Skeletal muscle tissue (tissue), 3 donors: ENCODE measurements at regions not wholly inside any gene's neighbourhood (a gene's known extent, or its start where the extent isn't known, plus 50 kb on each side); places are given as distances from the start of the nearest gene placed in this dataset.
"Not testable (repeated sequence)": the region's sequence is repeated elsewhere in the genome, so short reads cannot be mapped to it uniquely, and the experiment has no call there.

Source experiments
- H3K27ac ChIP-seq: one replicate; pipeline ENCODE4 v1.7.0; 2013; ENCODE audit warnings: mild to moderate bottlenecking, low read depth, low read length, inconsistent platforms
- H3K27me3 ChIP-seq, 3 donors: one replicate each; pipeline ENCODE4 v1.7.0; 2013; ENCODE audit warnings: low read length in 3 of 3; ENCODE audit not compliant: control insufficient read depth in 3 of 3, insufficient read depth in 3 of 3
- H3K36me3 ChIP-seq, 3 donors: one replicate each; pipeline ENCODE4 v1.7.0; 2013; ENCODE audit warnings: low read length in 3 of 3; ENCODE audit not compliant: control insufficient read depth in 3 of 3, insufficient read depth in 3 of 3
- H3K4me1 ChIP-seq, 3 donors: one replicate each; pipeline ENCODE4 v1.7.0; 2013; ENCODE audit warnings: low read length in 3 of 3, mild to moderate bottlenecking in 3 of 3; ENCODE audit not compliant: control insufficient read depth in 3 of 3, insufficient read depth in 3 of 3
- H3K4me3 ChIP-seq, 3 donors: one replicate each; pipeline ENCODE4 v1.7.0; 2013; ENCODE audit warnings: low read length in 3 of 3
- H3K9ac ChIP-seq, 3 donors: one replicate each; pipeline ENCODE4 v1.7.0; 2013; ENCODE audit warnings: low read length in 3 of 3, mild to moderate bottlenecking in 3 of 3, moderate library complexity in 2 of 3, low read depth in 1 of 3
- H3K9me3 ChIP-seq, 3 donors: one replicate each; pipeline ENCODE4 v1.7.0; 2013; ENCODE audit warnings: low read length in 3 of 3; ENCODE audit not compliant: control insufficient read depth in 3 of 3
- donor health status: Osteomylitis.

DNA sequence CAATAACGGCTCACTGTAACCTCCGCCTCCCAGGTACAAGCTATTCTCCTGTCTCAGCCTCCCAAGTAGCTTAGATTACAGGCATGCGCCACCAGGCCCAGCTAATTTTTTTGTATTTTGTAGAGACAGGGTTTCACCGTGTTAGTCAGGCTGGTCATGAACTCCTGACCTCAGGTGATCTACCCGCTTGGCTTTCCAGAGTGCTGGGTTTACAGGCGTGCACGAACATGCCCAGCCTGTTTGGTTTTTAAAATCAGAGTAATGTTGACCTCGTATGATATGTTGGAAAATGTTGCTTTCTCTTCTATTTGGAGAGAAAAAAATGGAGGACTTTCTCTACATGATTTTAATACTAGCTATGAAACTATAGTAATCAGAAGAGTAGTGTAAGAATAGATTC lies 386.2 kb downstream of the PTH2R start:
- no peaks in the 10 kb centered on the region for H3K4me1 ChIP-seq
- no peaks in the 10 kb centered on the region for H3K27me3 ChIP-seq
- H3K4me3 ChIP-seq = no peak overlapping the region
- no peak overlapping the region for H3K9ac ChIP-seq
- no peak overlapping the region for H3K27ac ChIP-seq
- peaks cover 0 to 2% (median 0%) of the 10 kb centered on the region in 3 donors for H3K9me3 ChIP-seq
- H3K36me3 ChIP-seq = no peaks in the 10 kb centered on the region

DNA sequence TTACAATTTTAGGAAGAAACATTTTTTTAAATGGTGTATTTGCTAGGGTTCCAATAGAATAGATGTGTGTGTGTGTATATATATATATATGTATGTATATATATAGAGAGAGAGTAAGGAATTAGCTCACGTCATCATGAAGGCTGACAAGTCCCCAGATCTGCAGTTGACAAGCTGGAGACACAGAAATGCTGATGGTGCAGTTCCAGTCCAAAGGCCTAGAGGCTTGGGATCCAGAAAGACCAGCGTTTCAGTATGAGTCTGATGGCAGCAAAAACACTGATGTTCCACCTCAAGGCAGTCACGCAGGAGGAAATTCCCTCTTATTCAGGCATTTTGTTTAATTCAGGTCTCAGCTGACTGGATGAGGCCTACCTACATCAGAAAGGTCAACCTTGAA lies 386.8 kb downstream of the PTH2R start:
- no peaks in the 10 kb centered on the region for H3K36me3 ChIP-seq
- no peaks in the 10 kb centered on the region for H3K27me3 ChIP-seq
- H3K9ac ChIP-seq = no peak overlapping the region
- no peaks in the 10 kb centered on the region for H3K4me1 ChIP-seq
- no peak overlapping the region for H3K27ac ChIP-seq
- H3K9me3 ChIP-seq = peaks cover 0 to 2% (median 0%) of the 10 kb centered on the region in 3 donors
- no peak overlapping the region for H3K4me3 ChIP-seq

DNA sequence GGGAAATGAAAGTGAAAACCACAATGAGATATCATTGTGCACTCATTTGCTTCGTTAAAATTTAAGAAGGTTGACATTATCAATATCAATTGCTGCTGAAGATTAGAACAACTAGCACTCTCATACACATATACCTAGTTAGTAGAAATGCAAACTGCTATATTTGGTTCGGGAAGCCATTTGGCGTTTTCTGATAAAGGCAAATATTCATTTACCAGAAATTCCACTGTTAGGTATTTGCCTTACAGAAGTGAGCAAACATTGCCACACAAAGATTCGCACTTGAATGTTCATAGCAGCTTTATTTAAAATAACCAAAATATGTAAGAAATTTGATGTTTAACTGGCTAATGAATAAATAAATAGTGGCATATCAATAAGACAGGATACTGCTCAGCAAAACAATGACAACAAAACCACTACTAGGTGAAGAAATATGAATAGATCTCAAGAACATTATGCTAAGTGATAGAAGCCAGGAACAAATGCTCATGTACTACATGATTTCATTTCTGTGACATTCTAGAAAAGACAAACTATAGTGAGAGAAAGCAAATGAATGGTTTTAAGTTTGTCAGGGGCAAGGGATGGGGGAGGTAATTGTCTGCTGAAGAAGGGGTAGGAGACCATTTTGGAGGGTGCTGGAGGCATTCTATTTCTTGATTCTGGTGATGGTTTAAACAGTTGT lies 387.8 kb downstream of the PTH2R start:
- H3K27ac ChIP-seq = no peak overlapping the region
- H3K9me3 ChIP-seq = peaks cover 0 to 2% (median 0%) of the 10 kb centered on the region in 3 donors
- no peaks in the 10 kb centered on the region for H3K36me3 ChIP-seq
- H3K27me3 ChIP-seq = no peaks in the 10 kb centered on the region
- no peak overlapping the region for H3K4me3 ChIP-seq
- no peaks in the 10 kb centered on the region for H3K4me1 ChIP-seq
- no peak overlapping the region for H3K9ac ChIP-seq

DNA sequence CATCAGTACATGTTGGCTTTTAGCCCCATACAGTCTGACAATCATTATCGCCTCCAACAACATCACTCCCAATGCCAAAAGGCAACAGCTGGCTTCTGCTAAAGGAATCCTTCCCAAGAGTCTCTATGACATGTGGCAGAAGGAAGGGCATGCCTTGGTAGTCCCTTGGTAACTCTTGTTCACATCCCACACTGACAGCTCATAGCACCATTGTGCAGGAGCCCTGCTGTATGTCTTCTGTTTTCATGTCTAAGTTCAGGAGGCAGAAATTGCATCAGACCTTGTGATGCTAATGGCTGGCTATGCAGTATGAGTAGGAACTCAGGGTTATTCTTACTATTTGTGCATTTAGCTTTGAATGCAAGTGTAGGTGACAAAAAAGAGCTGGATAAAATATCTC lies 392.1 kb downstream of the PTH2R start:
- no peak overlapping the region for H3K9ac ChIP-seq
- H3K9me3 ChIP-seq = no peaks in the 10 kb centered on the region
- H3K27ac ChIP-seq = no peak overlapping the region
- H3K4me3 ChIP-seq = no peak overlapping the region
- H3K4me1 ChIP-seq = no peaks in the 10 kb centered on the region
- H3K27me3 ChIP-seq = no peaks in the 10 kb centered on the region
- no peaks in the 10 kb centered on the region for H3K36me3 ChIP-seq

DNA sequence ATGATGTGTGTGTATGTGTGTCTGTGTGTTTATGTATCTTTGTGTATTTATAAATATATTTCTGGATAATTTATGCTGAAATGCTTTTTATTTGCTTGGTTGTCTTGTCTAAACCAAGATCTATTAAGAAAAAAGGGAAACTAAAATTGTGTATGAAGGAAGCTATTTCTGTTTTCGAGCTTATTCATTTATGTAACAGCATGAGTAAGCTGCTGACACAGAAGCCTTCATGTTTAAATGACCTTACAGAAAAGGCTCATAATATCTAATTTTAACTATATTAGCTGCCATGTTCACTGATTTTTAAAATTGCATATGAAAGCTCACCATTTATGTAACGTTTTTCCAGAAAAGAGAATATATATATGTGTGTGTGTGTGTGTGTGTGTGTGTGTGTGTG lies 392.8 kb downstream of the PTH2R start:
- H3K36me3 ChIP-seq = no peaks in the 10 kb centered on the region
- no peaks in the 10 kb centered on the region for H3K4me1 ChIP-seq
- no peak overlapping the region for H3K9ac ChIP-seq
- no peaks in the 10 kb centered on the region for H3K9me3 ChIP-seq
- no peaks in the 10 kb centered on the region for H3K27me3 ChIP-seq
- H3K27ac ChIP-seq = no peak overlapping the region
- no peak overlapping the region for H3K4me3 ChIP-seq

DNA sequence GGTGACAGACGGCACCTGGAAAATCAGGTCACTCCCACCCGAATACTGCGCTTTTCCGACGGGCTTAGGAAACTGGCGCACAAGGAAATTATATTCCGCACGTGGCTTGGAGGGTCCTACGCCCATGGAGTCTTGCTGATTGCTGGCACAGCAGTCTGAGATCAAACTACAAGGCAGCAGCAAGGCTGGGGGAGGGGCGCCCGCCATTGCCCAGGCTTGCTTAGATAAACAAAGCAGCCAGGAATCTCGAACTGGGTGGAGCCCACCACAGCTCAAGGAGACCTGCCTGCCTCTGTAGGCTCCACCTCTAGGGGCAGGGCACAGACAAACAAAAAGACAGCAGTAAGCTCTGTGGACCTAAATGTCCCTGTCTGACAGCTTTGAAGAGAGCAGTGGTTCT lies 394.3 kb downstream of the PTH2R start:
- H3K27me3 ChIP-seq = not testable (repeated sequence)

DNA sequence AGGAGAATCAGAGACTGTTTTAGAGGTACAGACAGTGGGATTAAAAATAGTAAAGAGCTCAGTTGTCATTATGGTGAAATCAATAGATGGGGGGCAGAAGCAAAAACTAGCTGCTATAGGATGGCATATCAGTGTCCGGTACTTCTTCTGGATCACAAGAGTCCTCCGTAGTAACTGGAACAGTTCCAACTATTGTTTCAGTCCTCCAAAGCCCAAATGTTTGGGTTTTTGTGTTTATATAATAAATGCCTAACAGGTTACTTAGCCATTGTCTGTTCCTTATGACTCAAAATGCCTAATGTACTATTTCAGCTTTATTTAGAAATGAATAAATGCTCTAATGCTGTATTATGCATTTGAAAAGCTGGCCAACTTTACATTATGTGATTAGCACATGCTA lies 401.2 kb downstream of the PTH2R start:
- H3K27ac ChIP-seq = no peak overlapping the region
- no peak overlapping the region for H3K9ac ChIP-seq
- H3K4me1 ChIP-seq = no peaks in the 10 kb centered on the region
- no peaks in the 10 kb centered on the region for H3K27me3 ChIP-seq
- H3K9me3 ChIP-seq = no peaks in the 10 kb centered on the region
- H3K36me3 ChIP-seq = no peaks in the 10 kb centered on the region
- no peak overlapping the region for H3K4me3 ChIP-seq

More for the DNA sequence above, 394.3 kb downstream of the PTH2R start:
- not testable (repeated sequence) for H3K9me3 ChIP-seq, H3K4me3 ChIP-seq, H3K4me1 ChIP-seq, H3K9ac ChIP-seq, H3K36me3 ChIP-seq, H3K27ac ChIP-seq

DNA sequence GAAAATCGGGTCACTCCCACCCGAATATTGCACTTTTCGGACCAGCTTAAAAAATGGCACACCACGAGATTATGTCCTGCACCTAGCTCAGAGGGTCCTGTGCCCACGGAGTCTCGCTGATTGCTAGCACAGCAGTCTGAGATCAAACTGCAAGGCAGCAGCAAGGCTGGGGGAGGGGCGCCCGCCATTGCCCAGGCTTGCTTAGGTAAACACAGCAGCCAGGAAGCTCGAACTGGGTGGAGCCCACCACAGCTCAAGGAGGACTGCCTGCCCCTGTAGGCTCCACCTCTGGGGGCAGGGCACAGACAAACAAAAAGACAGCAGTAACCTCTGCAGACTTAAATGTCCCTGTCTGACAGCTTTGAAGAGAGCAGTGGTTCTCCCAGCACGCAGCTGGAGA lies 405.3 kb downstream of the PTH2R start:
- H3K9ac ChIP-seq, H3K9me3 ChIP-seq, H3K27me3 ChIP-seq, H3K4me3 ChIP-seq, H3K36me3 ChIP-seq, H3K4me1 ChIP-seq, H3K27ac ChIP-seq: not testable (repeated sequence)

DNA sequence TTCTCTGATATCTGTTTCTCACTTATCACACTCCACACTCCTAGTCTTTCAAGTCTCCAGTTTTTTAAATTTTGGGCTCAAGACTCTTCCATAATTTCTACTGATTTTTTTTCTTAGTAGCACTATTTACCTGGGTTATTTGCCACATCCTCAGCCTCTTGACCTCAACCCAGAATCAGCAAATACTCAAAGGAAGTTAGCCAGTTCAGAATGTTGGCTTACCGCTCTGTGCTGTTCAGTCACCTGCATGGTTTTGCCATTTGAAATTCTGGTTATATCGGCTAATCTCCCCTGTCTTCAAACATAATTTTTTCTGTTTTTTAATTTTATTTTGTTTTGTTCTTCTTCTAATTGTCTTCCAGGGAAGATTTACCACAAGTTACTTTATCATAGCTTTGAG lies 412.6 kb downstream of the PTH2R start:
- Histone ChIP-seq H3K4me1 (no peaks in the 10 kb centered on the region), H3K4me3 (no peak overlapping the region), H3K9ac (no peak overlapping the region), H3K27me3 (no peaks in the 10 kb centered on the region), H3K9me3 (no peaks in the 10 kb centered on the region), H3K36me3 (no peaks in the 10 kb centered on the region), H3K27ac (no peak overlapping the region)

DNA sequence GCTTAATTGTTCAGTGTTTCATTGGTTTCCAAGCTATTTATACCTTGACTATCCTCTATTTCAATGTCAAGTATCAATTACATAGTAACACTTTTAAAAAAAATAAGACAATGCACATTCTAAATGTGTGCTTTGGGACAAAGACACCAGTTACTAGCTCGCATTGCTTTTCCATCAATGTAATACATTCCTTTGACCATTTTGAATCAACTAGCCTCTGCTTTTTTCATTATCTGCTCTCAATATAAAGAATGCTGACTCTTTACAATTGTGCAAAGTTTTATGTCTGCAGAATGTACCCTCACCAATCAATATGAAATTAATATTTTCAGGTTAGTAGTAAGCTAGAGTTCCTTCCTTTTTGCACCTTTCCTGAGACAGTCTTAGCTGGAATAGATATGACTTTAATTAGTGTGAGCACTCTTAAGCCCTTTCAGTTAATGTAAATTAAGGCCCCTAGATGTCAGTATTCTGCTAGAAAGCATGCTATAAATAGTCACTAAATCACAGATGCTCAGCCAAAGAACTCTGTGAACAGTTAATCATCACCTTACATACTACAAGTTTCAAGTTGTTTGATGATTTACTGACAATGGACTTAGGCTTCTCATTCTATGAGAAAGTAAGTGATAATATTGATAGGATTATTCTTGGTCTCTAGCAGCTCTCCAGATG lies 413.6 kb downstream of the PTH2R start:
- no peaks in the 10 kb centered on the region for H3K27me3 ChIP-seq

More for the DNA sequence above, 413.6 kb downstream of the PTH2R start:
- H3K9ac ChIP-seq = no peak overlapping the region
- no peaks in the 10 kb centered on the region for H3K4me1 ChIP-seq
- H3K9me3 ChIP-seq = no peaks in the 10 kb centered on the region
- H3K4me3 ChIP-seq = no peak overlapping the region
- H3K36me3 ChIP-seq = no peaks in the 10 kb centered on the region
- H3K27ac ChIP-seq = no peak overlapping the region
